ENCODE measurements at regions not wholly inside any gene's neighbourhood (a gene's known extent, or its start where the extent isn't known, plus 50 kb on each side); places are given as distances from the start of the nearest gene placed in this dataset.
A peak's percentile ranks its signal among the peaks of the same experiment; 100 is the strongest.

DNA sequence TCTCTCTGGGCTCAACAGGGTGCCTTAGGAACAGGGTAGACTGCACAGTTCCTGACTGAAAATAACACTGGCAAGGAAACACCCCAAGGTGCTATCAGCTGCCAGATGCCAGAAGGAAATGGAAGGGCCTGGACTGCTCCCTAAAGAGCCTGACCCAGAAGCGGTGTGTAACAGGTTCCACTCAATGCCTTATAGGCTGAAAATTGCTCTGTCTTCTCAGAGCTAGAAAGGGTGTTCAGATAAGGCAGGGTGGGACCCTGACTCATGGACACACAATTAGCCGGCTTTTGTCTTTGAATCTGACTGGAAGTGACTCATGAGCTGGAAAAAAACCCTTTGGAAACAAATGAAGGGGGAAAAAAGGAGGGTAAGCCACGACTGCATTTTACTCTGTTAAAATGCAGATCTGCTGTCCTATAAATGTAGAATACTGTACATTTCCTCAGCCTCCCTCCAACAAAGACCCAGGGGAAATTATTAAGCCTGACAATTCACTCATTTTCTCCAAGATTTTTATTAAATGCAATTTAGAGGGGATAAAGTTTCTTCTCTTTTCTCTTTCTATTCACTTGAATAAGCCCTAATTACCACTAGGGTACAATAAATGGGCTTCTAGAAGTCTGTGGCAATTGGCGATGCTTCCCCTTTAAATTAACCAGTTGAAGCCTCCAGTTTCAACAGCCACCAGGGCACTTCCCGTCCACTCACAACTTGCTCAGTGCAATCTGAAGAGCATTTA is 160.2 kb upstream of the TBL1XR1 start (continued):
- TF ChIP-seq ZNF850 (CRISPR knock-in tag; conservative IDR thresholded peaks at IDR 0.05), result no peak
- peak in 1 of 2 experiments; percentile 74; a peak in 2 of 4 replicates for TF ChIP-seq EP300 (IDR thresholded peaks at IDR 0.05; ENCODE audit: low read depth in 2 of 2, low read length in 2 of 2)
- 0 out of 2 replicates have a peak, but pooled peaks have one; percentile 48 for TF ChIP-seq EP300 (CRISPR knock-in tag; IDR thresholded peaks at IDR 0.05; ENCODE audit: borderline replicate concordance)
- TF ChIP-seq TBX2 (CRISPR knock-in tag; IDR thresholded peaks at IDR 0.05; ENCODE audit: borderline replicate concordance), result peak; percentile 18; the same call in 1 of the 2 replicates
- TF ChIP-seq, protein P1, sequence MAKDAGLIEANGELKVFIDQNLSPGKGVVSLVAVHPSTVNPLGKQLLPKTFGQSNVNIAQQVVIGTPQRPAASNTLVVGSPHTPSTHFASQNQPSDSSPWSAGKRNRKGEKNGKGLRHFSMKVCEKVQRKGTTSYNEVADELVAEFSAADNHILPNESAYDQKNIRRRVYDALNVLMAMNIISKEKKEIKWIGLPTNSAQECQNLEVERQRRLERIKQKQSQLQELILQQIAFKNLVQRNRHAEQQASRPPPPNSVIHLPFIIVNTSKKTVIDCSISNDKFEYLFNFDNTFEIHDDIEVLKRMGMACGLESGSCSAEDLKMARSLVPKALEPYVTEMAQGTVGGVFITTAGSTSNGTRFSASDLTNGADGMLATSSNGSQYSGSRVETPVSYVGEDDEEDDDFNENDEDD (CRISPR knock-in tag; IDR thresholded peaks at IDR 0.05; ENCODE audit: borderline replicate concordance), result peak; percentile 42; the same call in 1 of the 2 replicates
- TF ChIP-seq FOSL2 (CRISPR knock-in tag; IDR thresholded peaks at IDR 0.05), result peak; percentile 93
- peak; percentile 7; the same call in 1 of the 2 replicates for TF ChIP-seq STAG1 (CRISPR knock-in tag; IDR thresholded peaks at IDR 0.05)
- TF ChIP-seq HNRNPUL1 (IDR thresholded peaks at IDR 0.05; ENCODE audit: low read depth, low read length), result no peak
- TF ChIP-seq KAT8 (CRISPR knock-in tag; IDR thresholded peaks at IDR 0.05), result 0 out of 2 replicates have a peak, but pooled peaks have one; percentile 48
- TF ChIP-seq SOX13 (IDR thresholded peaks at IDR 0.05), result no peak
- peak in 1 of 2 experiments; percentile 80; a peak in 2 of 4 replicates for TF ChIP-seq SOX13 (CRISPR knock-in tag; conservative IDR thresholded peaks at IDR 0.05 in 1 of 2, IDR thresholded peaks at IDR 0.05 in 1 of 2)
- TF ChIP-seq ZNF768 (CRISPR knock-in tag; IDR thresholded peaks at IDR 0.05), result no peak
- TF ChIP-seq, protein P2, sequence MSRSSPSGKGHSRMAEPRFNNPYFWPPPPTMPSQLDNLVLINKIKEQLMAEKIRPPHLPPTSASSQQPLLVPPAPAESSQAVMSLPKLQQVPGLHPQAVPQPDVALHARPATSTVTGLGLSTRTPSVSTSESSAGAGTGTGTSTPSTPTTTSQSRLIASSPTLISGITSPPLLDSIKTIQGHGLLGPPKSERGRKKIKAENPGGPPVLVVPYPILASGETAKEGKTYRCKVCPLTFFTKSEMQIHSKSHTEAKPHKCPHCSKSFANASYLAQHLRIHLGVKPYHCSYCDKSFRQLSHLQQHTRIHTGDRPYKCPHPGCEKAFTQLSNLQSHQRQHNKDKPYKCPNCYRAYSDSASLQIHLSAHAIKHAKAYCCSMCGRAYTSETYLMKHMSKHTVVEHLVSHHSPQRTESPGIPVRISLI (CRISPR knock-in tag; IDR thresholded peaks at IDR 0.05; ENCODE audit: borderline replicate concordance), result peak; percentile 38; the same call in 1 of the 2 replicates
- no peak for TF ChIP-seq ARNTL (CRISPR knock-in tag; IDR thresholded peaks at IDR 0.05)
- TF ChIP-seq, protein P3, sequence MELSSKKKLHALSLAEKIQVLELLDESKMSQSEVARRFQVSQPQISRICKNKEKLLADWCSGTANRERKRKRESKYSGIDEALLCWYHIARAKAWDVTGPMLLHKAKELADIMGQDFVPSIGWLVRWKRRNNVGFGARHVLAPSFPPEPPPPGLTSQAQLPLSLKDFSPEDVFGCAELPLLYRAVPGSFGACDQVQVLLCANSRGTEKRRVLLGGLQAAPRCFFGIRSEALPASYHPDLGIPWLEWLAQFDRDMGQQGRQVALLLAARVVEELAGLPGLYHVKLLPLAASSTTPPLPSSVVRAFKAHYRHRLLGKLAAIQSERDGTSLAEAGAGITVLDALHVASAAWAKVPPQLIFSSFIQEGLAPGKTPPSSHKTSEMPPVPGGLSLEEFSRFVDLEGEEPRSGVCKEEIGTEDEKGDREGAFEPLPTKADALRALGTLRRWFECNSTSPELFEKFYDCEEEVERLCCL (CRISPR knock-in tag; IDR thresholded peaks at IDR 0.05; ENCODE audit: borderline replicate concordance), result no peak
- TF ChIP-seq, protein P4, sequence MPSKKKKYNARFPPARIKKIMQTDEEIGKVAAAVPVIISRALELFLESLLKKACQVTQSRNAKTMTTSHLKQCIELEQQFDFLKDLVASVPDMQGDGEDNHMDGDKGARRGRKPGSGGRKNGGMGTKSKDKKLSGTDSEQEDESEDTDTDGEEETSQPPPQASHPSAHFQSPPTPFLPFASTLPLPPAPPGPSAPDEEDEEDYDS (CRISPR knock-in tag; IDR thresholded peaks at IDR 0.05), result peak; percentile 30; the same call in 1 of the 2 replicates
- TF ChIP-seq NR2F6 (IDR thresholded peaks at IDR 0.05), result no peak
- 0 out of 2 replicates have a peak, but pooled peaks have one; percentile 6 for TF ChIP-seq NR2F6 (CRISPR knock-in tag; IDR thresholded peaks at IDR 0.05)
- TF ChIP-seq RXRB (CRISPR knock-in tag; IDR thresholded peaks at IDR 0.05; ENCODE audit: borderline replicate concordance), result peak; percentile 60; the same call in 1 of the 2 replicates
- TF ChIP-seq ZBTB20 (CRISPR knock-in tag; IDR thresholded peaks at IDR 0.05; ENCODE audit: borderline replicate concordance, low read depth), result 0 out of 2 replicates have a peak, but pooled peaks have one; percentile 44
- TF ChIP-seq NFIC (IDR thresholded peaks at IDR 0.05; ENCODE audit: low read length), result no peak; the same call in 1 of the 2 replicates
